GM12872 (cell line): ENCODE measurements at regions not wholly inside any gene's neighbourhood (a gene's known extent, or its start where the extent isn't known, plus 50 kb on each side); places are given as distances from the start of the nearest gene placed in this dataset.

Experiments used
- TF ChIP-seq, protein P1 (sequence below): IDR thresholded peaks from 3 replicates; pipeline ENCODE4 v1.5.1; 2011; ENCODE audit warnings: low read depth, mild to moderate bottlenecking, low read length, moderate library complexity; ENCODE audit not compliant: insufficient read depth

GRCh38 chr2:122001441-122001874 is 246.0 kb downstream of the TSN start:
- TF ChIP-seq, protein P1, sequence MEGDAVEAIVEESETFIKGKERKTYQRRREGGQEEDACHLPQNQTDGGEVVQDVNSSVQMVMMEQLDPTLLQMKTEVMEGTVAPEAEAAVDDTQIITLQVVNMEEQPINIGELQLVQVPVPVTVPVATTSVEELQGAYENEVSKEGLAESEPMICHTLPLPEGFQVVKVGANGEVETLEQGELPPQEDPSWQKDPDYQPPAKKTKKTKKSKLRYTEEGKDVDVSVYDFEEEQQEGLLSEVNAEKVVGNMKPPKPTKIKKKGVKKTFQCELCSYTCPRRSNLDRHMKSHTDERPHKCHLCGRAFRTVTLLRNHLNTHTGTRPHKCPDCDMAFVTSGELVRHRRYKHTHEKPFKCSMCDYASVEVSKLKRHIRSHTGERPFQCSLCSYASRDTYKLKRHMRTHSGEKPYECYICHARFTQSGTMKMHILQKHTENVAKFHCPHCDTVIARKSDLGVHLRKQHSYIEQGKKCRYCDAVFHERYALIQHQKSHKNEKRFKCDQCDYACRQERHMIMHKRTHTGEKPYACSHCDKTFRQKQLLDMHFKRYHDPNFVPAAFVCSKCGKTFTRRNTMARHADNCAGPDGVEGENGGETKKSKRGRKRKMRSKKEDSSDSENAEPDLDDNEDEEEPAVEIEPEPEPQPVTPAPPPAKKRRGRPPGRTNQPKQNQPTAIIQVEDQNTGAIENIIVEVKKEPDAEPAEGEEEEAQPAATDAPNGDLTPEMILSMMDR: no peak

GRCh38 chr2:122003196-122003940 is 247.9 kb downstream of the TSN start:
- TF ChIP-seq, protein P1: no peak

DNA sequence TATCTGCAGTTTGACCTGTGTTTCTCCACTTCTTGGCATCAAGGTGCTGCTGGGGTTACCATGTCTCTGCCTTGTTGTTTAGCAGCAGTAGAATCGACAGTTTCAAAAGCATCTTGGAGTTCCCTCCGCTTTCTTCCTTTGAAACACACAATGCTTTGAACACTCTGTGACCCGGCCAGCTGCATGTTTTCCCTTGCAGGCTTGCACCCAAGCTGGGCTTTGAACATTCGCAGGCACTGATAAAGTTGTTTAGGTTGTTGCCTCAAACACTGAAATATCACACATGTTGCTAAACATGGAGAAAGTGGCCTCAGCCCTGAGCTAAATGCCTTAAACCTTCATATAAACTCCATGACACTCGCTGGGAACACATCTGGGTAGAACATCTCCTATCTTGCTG is 251.7 kb downstream of the TSN start:
- TF ChIP-seq, protein P1: no peak

GRCh38 chr2:122007577-122007976 is 252.1 kb downstream of the TSN start:
- TF ChIP-seq, protein P1: no peak

- TF ChIP-seq, protein P1: no peak
These were observed 254.1 kb downstream of the TSN start for GRCh38 chr2:122009561-122009960.

DNA sequence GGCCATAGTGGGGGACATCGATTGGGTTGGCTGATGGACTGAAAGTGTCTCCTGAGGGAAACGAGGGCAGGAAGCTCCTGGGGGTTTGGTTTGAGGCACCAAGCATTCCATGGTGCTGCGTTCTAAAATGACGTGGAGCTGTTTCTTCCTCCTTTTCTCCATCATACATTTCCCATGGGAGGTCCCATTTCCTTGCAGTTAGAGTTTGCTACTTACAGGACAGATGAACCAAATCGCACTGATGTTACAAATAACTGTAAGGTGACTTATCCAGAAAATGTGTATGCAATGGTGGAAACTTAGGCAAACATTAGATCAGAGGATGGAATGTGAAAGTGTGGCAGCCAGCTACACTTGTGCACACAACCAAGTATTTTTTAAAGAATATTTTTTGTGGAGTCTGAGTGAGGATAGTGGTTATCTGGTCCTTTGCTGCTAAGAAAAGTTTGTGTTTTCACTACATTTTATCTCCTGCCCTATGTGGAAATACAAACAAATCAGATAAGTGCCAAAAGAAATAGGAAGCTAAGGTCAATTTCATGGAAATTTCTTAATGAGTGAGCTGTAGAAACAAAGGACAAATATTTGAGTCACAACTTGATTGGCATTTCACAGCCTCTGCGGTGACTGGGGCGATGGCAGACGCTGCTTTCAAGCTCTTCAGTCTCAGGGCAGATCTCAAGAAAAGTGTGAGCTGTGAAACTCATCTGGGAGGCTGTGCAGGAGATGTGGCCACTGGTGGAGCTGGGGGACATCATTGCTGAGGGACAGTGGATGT is 256.2 kb downstream of the TSN start:
- TF ChIP-seq, protein P1: no peak

GRCh38 chr2:122018736-122019135 is 263.3 kb downstream of the TSN start:
- TF ChIP-seq, protein P1: no peak
